Smooth muscle cell (in vitro differentiated cells): ENCODE measurements at regions not wholly inside any gene's neighbourhood (a gene's known extent, or its start where the extent isn't known, plus 50 kb on each side); places are given as distances from the start of the nearest gene placed in this dataset.
A peak's percentile ranks its signal among the peaks of the same experiment; 100 is the strongest.

Experiments used
- DNase-seq: peaks from one replicate; lab custom pipeline; 2025; ENCODE audit not compliant: unreplicated experiment; lab: John Stamatoyannopoulos, UW
- H2AFZ ChIP-seq: fragments of 200-600 bp; sonication (generic); 2 replicates; pipeline ENCODE4 v1.6.0; 2016; ENCODE audit warnings: antibody characterized with exemption, low read depth, mild to moderate bottlenecking
- H3F3A ChIP-seq: fragments of 200-600 bp; sonication (generic); 2 replicates; pipeline ENCODE4 v1.6.0; 2017; ENCODE audit warnings: antibody characterized with exemption, low read depth
- H3K27ac ChIP-seq: fragments of 200-600 bp; sonication (generic); 2 replicates; pipeline ENCODE4 v1.5.1; 2016; ENCODE audit warnings: low read depth, mild to moderate bottlenecking
- H3K27me3 ChIP-seq: fragments of 200-600 bp; sonication (generic); 2 replicates; pipeline ENCODE4 v1.6.1; 2016; ENCODE audit warnings: low read depth, mild to moderate bottlenecking
- H3K36me3 ChIP-seq: fragments of 200-600 bp; sonication (generic); 2 replicates; pipeline ENCODE4 v1.5.1; 2016; ENCODE audit warnings: low read depth
- H3K4me1 ChIP-seq: fragments of 200-600 bp; sonication (generic); 2 replicates; pipeline ENCODE4 v1.5.1; 2016; ENCODE audit warnings: low read depth
- H3K4me2 ChIP-seq: fragments of 200-600 bp; sonication (generic); 2 replicates; pipeline ENCODE4 v1.6.0; 2016; ENCODE audit warnings: mild to moderate bottlenecking
- H3K4me3 ChIP-seq: fragments of 200-600 bp; sonication (generic); 2 replicates; pipeline ENCODE4 v1.5.1; 2016; ENCODE audit warnings: mild to moderate bottlenecking
- H3K79me2 ChIP-seq: fragments of 200-600 bp; sonication (generic); 2 replicates; pipeline ENCODE4 v1.6.0; 2016; ENCODE audit warnings: low read depth, mild to moderate bottlenecking
- H3K9ac ChIP-seq: fragments of 200-600 bp; sonication (generic); 2 replicates; pipeline ENCODE4 v1.6.0; 2016; ENCODE audit warnings: low read depth
- H3K9me3 ChIP-seq: fragments of 200-600 bp; sonication (generic); replicated peaks from 2 replicates; pipeline ENCODE4 v1.5.1; 2016; ENCODE audit warnings: low read depth
- H4K20me1 ChIP-seq: fragments of 200-600 bp; sonication (generic); 2 replicates; pipeline ENCODE4 v1.6.0; 2016; ENCODE audit warnings: low read depth
- WGBS: methylation state at CpG from one replicate; pipeline ENCODE4 v1.1.7; 2016; ENCODE audit warnings: low lambda C conversion rate; 5-methylcytosine and 5-hydroxymethylcytosine counted together
- TF ChIP-seq, protein P1 (sequence below): fragments of 200-600 bp; sonication (generic); IDR thresholded peaks from 2 replicates; pipeline ENCODE4 v1.5.1; 2017; ENCODE audit warnings: borderline replicate concordance, mild to moderate bottlenecking, antibody characterized with exemption; ENCODE audit not compliant: insufficient read depth, poor library complexity, severe bottlenecking

DNA sequence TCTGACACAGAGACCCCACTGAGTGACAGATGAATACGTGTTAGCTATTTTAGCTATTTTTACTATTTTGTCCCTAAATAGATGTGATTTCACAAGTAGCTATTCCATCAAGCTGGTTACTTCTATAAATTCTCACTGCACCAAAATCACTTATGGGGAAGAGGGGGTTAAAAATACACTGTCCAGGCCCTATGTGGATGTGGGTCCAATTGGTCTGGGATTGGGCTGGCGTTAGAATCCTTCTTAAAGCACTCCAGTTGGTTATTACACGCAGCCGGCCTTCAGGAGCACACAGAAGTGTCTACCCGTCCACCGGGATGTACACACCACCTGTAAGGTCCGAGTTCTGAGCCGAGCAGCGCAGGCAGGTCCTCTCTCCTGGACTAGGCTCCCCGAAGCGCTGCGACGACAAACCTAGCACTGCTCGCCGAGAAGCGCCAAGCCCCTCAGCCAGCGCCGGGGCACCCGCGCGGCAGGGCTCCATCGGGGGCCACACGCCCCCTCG, 222.3 kb upstream of the MKLN1 start:
- H3F3A ChIP-seq, result peaks cover 14% of the 10 kb centered on the region
- peak overlapping the region; percentile 86 for H3K4me2 ChIP-seq
- H3K9ac ChIP-seq, result no peak overlapping the region
- H4K20me1 ChIP-seq, result peaks cover 47% of the 10 kb centered on the region
- H3K36me3 ChIP-seq, result no peaks in the 10 kb centered on the region
- H3K79me2 ChIP-seq, result peaks cover 26% of the 10 kb centered on the region
- H3K9me3 ChIP-seq, result no peaks in the 10 kb centered on the region
- 6% methylated on average over 22 of the region's 24 CpGs for WGBS
- no peaks in the 10 kb centered on the region for H3K27me3 ChIP-seq
- H3K27ac ChIP-seq, result peak overlapping the region; percentile 16
- peak; percentile 42 for DNase-seq
- TF ChIP-seq, protein P1, sequence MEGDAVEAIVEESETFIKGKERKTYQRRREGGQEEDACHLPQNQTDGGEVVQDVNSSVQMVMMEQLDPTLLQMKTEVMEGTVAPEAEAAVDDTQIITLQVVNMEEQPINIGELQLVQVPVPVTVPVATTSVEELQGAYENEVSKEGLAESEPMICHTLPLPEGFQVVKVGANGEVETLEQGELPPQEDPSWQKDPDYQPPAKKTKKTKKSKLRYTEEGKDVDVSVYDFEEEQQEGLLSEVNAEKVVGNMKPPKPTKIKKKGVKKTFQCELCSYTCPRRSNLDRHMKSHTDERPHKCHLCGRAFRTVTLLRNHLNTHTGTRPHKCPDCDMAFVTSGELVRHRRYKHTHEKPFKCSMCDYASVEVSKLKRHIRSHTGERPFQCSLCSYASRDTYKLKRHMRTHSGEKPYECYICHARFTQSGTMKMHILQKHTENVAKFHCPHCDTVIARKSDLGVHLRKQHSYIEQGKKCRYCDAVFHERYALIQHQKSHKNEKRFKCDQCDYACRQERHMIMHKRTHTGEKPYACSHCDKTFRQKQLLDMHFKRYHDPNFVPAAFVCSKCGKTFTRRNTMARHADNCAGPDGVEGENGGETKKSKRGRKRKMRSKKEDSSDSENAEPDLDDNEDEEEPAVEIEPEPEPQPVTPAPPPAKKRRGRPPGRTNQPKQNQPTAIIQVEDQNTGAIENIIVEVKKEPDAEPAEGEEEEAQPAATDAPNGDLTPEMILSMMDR, result no peak
- H2AFZ ChIP-seq, result no peak overlapping the region
- H3K4me3 ChIP-seq, result peak overlapping the region; percentile 82
- H3K4me1 ChIP-seq, result peaks cover 17% of the 10 kb centered on the region

DNA sequence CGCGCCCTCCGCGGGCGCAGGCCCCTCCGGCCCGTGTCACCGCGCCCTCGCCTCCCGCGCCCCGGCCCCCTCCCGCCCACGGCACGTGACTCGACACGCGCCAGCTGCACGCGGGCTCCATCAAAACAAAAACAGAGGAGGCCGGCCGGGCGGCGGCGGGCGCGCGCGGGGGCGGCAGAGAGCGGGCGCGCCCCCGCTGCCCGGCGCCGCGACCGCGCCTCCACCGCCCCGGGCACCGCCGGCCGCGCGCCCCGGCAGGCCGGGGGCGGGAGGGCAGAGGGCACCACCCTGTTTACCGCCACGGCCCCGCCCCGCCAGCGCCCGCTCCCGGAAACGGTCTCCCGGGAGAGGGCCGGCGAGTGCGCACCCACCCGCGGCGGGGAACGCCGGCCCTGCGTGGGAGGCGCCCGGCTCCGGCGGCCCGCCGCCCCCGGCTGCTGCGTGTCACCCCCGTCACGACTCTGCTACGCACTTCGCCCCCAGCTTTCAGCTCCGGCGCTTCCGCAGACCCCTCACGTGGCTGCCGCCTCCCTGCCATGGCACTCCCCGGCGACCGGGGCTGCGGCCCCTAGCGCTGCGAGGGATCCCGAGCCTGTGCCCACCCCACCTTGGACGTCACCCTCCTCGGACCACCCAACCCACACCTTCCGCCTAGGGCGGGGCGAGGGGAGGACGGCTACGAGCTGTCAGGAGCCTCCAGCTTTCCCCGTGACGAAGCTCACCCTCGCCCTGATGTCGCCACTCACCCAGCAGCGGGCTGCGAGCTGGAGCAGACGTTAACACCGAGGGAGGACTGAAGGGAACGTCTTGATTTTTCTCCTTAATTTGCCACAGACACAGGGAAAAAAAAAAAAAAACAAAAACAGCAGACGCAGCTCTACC, 221.6 kb upstream of the MKLN1 start:
- Histone ChIP-seq H3K9me3 (no peaks in the 10 kb centered on the region), H3K79me2 (peaks cover 26% of the 10 kb centered on the region), H3K4me3 (peak overlapping the region; percentile 82), H3F3A (peaks cover 14% of the 10 kb centered on the region), H3K4me2 (peak overlapping the region; percentile 96), H4K20me1 (peaks cover 42% of the 10 kb centered on the region), H3K4me1 (peaks cover 24% of the 10 kb centered on the region), H2AFZ (peak overlapping the region; percentile 66), H3K9ac (peak overlapping the region; percentile 92), H3K36me3 (no peaks in the 10 kb centered on the region), H3K27ac (peak overlapping the region; percentile 88), H3K27me3 (no peaks in the 10 kb centered on the region)
- 1% methylated on average over 39 of the region's 110 CpGs for WGBS
- peak; percentile 42 for DNase-seq
- TF ChIP-seq, protein P1, result no peak

DNA sequence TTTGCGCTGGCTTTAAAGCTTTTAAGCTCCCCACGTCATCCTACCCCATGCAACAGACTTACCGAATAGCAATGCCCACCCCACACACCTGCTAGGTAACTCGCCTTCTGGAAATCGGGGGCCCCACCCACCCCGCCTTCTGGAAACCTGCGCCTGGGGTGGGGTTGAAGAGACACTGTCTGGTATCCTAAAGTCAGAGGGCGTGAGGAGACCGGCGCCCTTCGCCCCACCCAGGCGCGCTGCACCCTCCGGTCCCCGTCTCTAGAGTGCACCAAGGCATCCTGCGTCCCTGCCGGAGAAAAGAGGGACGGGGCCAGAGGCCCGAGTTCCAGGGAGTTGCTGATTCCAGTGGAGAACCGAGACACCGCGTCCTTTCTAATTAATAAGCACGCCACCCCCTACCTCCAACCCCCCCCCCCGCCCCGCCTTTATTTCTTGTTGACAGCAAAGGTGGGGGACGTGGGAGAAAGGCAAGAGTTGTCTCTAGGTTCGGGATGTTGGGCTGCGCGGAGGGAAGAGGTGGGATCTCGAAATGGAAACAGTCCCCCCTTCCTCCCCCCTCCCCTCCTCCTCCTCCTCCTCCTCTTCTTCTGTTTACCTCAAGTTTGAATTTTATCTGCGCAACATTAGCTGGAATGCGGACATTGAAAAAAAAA, 220.9 kb upstream of the MKLN1 start:
- Histone ChIP-seq H3K36me3 (no peaks in the 10 kb centered on the region), H3K27ac (peak overlapping the region; percentile 88), H3K79me2 (peaks cover 20% of the 10 kb centered on the region), H3F3A (peaks cover 14% of the 10 kb centered on the region), H3K9me3 (no peaks in the 10 kb centered on the region), H2AFZ (peak overlapping the region; percentile 84), H4K20me1 (peaks cover 34% of the 10 kb centered on the region), H3K9ac (peak overlapping the region; percentile 92), H3K4me1 (peaks cover 28% of the 10 kb centered on the region), H3K4me3 (peak overlapping the region; percentile 82), H3K4me2 (peak overlapping the region; percentile 96), H3K27me3 (no peaks in the 10 kb centered on the region)
- TF ChIP-seq, protein P1, result no peak
- WGBS, result under 1% methylated on average over 29 of the region's 32 CpGs
- DNase-seq, result peak; percentile 15
